ENCODE measurements at regions not wholly inside any gene's neighbourhood (a gene's known extent, or its start where the extent isn't known, plus 50 kb on each side); places are given as distances from the start of the nearest gene placed in this dataset.

- Mint-ChIP-seq H3K4me3 (peak overlapping the region; percentile 82), H3K4me1 (peaks cover 84% of the 10 kb centered on the region), H3K9me3 (peaks cover 6% of the 10 kb centered on the region), H3K36me3 (peaks cover 10% of the 10 kb centered on the region), H3K27me3 (no peaks in the 10 kb centered on the region), H3K27ac (peak overlapping the region; percentile 97)
Measured at GRCh38 chr2:181140414-181140813, 160.0 kb downstream of the UBE2E3 start.

DNA sequence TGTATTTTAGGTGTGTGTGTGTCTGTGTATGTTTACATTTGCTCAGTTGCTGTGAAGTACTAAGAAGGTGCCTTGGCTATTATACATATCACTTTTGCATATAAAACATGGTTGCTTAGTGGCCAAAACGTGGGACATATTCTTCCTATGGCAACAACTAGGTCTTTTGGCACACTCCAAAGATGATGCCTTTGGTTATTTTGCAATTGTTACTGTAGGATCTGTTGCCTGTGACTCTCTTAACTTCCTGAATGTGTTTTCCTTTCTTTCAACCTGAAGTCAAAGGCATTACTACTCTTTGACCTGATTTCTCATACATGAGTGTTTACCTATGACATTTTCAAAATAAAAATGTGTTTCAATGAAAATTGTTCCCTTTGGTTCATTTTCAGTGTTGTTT lies 160.5 kb downstream of the UBE2E3 start:
- Mint-ChIP-seq H3K27me3 (no peaks in the 10 kb centered on the region), H3K36me3 (peaks cover 5% of the 10 kb centered on the region), H3K4me3 (peak overlapping the region; percentile 82), H3K4me1 (peaks cover 84% of the 10 kb centered on the region), H3K27ac (peak overlapping the region; percentile 97), H3K9me3 (peaks cover 3% of the 10 kb centered on the region)

GRCh38 chr2:181141676-181142075 lies 161.3 kb downstream of the UBE2E3 start:
- Mint-ChIP-seq H3K27ac (peak overlapping the region; percentile 97), H3K9me3 (no peaks in the 10 kb centered on the region), H3K36me3 (peaks cover 2% of the 10 kb centered on the region), H3K4me3 (peak overlapping the region; percentile 82), H3K4me1 (peaks cover 84% of the 10 kb centered on the region), H3K27me3 (no peaks in the 10 kb centered on the region)

- Mint-ChIP-seq H3K27me3 (no peaks in the 10 kb centered on the region), H3K4me1 (peaks cover 78% of the 10 kb centered on the region), H3K27ac (peak overlapping the region; percentile 99), H3K36me3 (no peaks in the 10 kb centered on the region), H3K9me3 (no peaks in the 10 kb centered on the region), H3K4me3 (peak overlapping the region; percentile 82)
Measured at GRCh38 chr2:181142514-181142913, 162.1 kb downstream of the UBE2E3 start.

GRCh38 chr2:181143790-181144300 lies 163.4 kb downstream of the UBE2E3 start:
- no peaks in the 10 kb centered on the region for H3K9me3 Mint-ChIP-seq
- no peaks in the 10 kb centered on the region for H3K27me3 Mint-ChIP-seq
- H3K27ac Mint-ChIP-seq, result peak overlapping the region; percentile 92
- peak overlapping the region; percentile 65 for H3K4me3 Mint-ChIP-seq
- peaks cover 83% of the 10 kb centered on the region for H3K4me1 Mint-ChIP-seq
- no peaks in the 10 kb centered on the region for H3K36me3 Mint-ChIP-seq

- H3K4me1 Mint-ChIP-seq, result peaks cover 81% of the 10 kb centered on the region
- no peaks in the 10 kb centered on the region for H3K27me3 Mint-ChIP-seq
- peak overlapping the region; percentile 61 for H3K27ac Mint-ChIP-seq
- H3K9me3 Mint-ChIP-seq, result no peaks in the 10 kb centered on the region
- H3K36me3 Mint-ChIP-seq, result no peaks in the 10 kb centered on the region
- no peak overlapping the region for H3K4me3 Mint-ChIP-seq
Measured at GRCh38 chr2:181145645-181146044, 165.2 kb downstream of the UBE2E3 start.

DNA sequence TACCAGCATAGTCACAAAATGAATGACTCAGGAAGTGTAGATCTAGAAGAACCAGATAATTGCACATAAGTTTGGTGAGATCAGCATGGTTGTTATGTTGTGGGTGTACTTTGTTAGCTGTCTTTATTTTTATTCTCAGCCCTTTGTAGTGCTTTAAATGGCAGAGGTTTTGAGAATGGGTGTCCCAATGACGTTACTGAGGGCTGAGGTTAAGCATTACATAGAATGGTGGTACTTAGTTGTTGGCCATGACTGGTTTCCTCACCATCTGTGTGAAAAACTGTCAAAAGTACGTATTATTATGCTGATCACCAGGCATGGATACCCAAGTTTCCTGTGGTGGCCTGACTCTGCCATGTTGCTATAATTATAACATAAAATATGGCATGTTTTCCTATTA lies 165.8 kb downstream of the UBE2E3 start:
- Mint-ChIP-seq H3K9me3 (no peaks in the 10 kb centered on the region), H3K36me3 (no peaks in the 10 kb centered on the region), H3K27me3 (no peaks in the 10 kb centered on the region), H3K4me3 (no peak overlapping the region), H3K4me1 (peaks cover 79% of the 10 kb centered on the region), H3K27ac (peak overlapping the region; percentile 15)

DNA sequence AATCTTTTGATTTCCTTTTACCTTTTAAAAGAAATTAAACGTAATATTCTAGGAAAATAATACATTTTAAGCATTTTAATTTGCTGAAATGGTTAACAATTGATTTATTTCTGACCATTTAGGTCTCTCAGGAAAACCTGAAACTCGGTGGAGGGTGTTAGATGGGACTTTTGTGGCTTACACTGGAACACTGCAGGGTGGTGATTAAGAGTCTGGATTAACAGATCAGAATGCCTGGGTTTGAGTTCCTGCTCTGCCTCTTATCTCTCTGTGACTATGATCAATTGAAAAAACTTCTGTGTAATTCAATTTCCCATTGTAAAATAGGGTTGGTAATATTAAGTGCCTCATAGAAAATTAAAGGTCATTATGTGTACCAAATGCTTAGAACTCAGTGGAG lies 168.7 kb downstream of the UBE2E3 start:
- no peaks in the 10 kb centered on the region for H3K27me3 Mint-ChIP-seq
- H3K36me3 Mint-ChIP-seq, result no peaks in the 10 kb centered on the region
- no peaks in the 10 kb centered on the region for H3K9me3 Mint-ChIP-seq
- H3K4me3 Mint-ChIP-seq, result no peak overlapping the region
- peaks cover 82% of the 10 kb centered on the region for H3K4me1 Mint-ChIP-seq
- peak overlapping the region; percentile 36 for H3K27ac Mint-ChIP-seq

DNA sequence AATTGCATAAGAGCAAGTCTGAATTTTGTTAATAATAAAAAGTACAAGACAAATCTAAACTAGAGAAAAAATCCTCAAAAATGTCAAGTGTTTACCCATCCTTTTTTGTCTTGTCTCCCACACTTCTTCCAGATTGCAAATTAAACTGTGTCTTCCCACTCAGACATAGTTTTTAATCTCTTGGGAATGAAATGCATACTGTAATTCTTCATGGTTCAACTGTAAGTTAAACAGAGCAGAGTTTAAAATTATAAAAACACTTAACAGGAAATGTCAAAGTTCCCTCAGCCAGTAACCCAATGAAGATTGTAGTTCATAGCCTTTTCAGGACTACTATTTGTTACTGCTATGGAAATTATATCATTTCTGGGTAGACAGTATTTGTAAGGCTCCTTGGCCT lies 171.8 kb downstream of the UBE2E3 start:
- peaks cover 69% of the 10 kb centered on the region for H3K4me1 Mint-ChIP-seq
- H3K9me3 Mint-ChIP-seq, result peaks cover 5% of the 10 kb centered on the region
- no peaks in the 10 kb centered on the region for H3K27me3 Mint-ChIP-seq
- H3K36me3 Mint-ChIP-seq, result peaks cover 7% of the 10 kb centered on the region
- peak overlapping the region; percentile 95 for H3K27ac Mint-ChIP-seq
- peak overlapping the region; percentile 6 for H3K4me3 Mint-ChIP-seq

DNA sequence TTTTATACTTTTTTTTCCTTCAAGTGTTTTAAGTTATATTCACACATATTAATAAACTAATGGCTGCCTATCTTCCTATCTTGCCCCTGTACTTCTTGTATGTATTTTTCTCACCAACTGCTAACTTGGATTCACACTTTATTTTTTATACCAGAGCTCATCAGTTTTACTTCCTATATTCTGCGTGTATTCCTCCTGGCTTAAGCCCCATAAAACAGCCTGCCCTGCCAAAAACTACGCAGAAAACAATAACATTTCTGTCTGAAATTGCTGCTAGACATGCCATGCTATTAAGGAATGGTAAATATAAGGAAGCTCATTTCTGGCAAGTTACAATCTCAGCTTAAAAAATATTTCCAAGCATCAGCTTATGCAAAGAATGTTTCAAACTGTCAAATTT lies 172.3 kb downstream of the UBE2E3 start:
- peak overlapping the region; percentile 57 for H3K4me3 Mint-ChIP-seq

DNA sequence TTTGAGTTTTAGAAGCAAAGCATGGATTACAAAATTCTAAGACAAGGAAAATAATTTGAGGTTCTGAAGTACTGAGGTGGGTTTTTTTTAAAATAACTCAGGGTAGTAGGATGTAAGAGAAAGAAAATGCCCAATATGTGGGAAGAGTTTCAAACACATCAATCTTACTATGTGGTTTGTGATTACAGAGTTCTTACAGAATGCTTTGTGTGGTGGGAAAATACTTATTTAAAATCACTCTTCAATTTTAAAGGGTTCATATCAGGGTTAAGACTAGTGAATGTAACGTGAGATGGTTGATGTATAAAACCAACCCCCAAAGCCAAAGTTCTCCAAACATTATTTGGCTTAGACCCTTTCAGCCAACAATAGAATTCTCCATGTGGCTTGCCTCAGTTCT lies 173.5 kb downstream of the UBE2E3 start:
- peak overlapping the region; percentile 8 for H3K27ac Mint-ChIP-seq
- peak overlapping the region; percentile 30 for H3K4me3 Mint-ChIP-seq
- H3K27me3 Mint-ChIP-seq, result no peaks in the 10 kb centered on the region
- peaks cover 60% of the 10 kb centered on the region for H3K4me1 Mint-ChIP-seq
- H3K36me3 Mint-ChIP-seq, result peaks cover 12% of the 10 kb centered on the region
- peaks cover 10% of the 10 kb centered on the region for H3K9me3 Mint-ChIP-seq

More for the DNA sequence above, 172.3 kb downstream of the UBE2E3 start:
- Mint-ChIP-seq H3K36me3 (peaks cover 7% of the 10 kb centered on the region), H3K27ac (peak overlapping the region; percentile 95), H3K4me1 (peaks cover 64% of the 10 kb centered on the region), H3K27me3 (no peaks in the 10 kb centered on the region), H3K9me3 (peaks cover 5% of the 10 kb centered on the region)

GRCh38 chr2:181157326-181157725 lies 176.9 kb downstream of the UBE2E3 start:
- H3K4me1 Mint-ChIP-seq, result peaks cover 44% of the 10 kb centered on the region
- H3K36me3 Mint-ChIP-seq, result peaks cover 20% of the 10 kb centered on the region
- H3K27me3 Mint-ChIP-seq, result no peaks in the 10 kb centered on the region
- H3K27ac Mint-ChIP-seq, result no peak overlapping the region
- H3K4me3 Mint-ChIP-seq, result no peak overlapping the region
- peaks cover 15% of the 10 kb centered on the region for H3K9me3 Mint-ChIP-seq

DNA sequence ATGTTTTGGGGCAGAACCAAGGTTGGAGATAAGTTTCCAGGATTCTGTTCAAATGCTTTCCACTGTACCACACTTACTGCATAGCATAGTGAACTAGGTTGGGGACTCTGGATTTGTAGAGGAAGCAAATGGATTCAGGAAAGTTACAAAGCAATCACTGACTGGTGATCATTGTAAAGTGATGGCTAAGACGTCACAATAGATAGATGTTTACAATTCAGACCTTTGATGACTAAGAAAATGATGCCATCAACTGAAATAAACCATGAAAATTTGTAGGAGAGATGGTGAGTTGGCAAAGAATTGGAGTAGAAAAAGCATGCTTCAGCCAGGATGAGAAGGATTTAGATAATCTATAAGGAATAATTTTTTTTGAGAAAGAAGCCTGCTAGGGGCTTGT lies 178.0 kb downstream of the UBE2E3 start:
- Mint-ChIP-seq H3K36me3 (peaks cover 20% of the 10 kb centered on the region), H3K9me3 (peaks cover 15% of the 10 kb centered on the region), H3K4me3 (no peak overlapping the region)

GRCh38 chr2:181161615-181162014 lies 181.2 kb downstream of the UBE2E3 start:
- Mint-ChIP-seq H3K4me1 (peaks cover 59% of the 10 kb centered on the region), H3K27me3 (no peaks in the 10 kb centered on the region), H3K9me3 (peaks cover 13% of the 10 kb centered on the region), H3K4me3 (no peak overlapping the region), H3K36me3 (peaks cover 18% of the 10 kb centered on the region), H3K27ac (no peak overlapping the region)

More for the DNA sequence above, 178.0 kb downstream of the UBE2E3 start:
- peaks cover 39% of the 10 kb centered on the region for H3K4me1 Mint-ChIP-seq
- no peaks in the 10 kb centered on the region for H3K27me3 Mint-ChIP-seq
- no peak overlapping the region for H3K27ac Mint-ChIP-seq

GRCh38 chr2:181163139-181163538 lies 182.7 kb downstream of the UBE2E3 start:
- H3K27me3 Mint-ChIP-seq, result no peaks in the 10 kb centered on the region
- H3K9me3 Mint-ChIP-seq, result peaks cover 21% of the 10 kb centered on the region
- peak overlapping the region; percentile 42 for H3K27ac Mint-ChIP-seq
- peaks cover 61% of the 10 kb centered on the region for H3K4me1 Mint-ChIP-seq
- H3K4me3 Mint-ChIP-seq, result peak overlapping the region; percentile 35
- H3K36me3 Mint-ChIP-seq, result peaks cover 25% of the 10 kb centered on the region

- H3K4me3 Mint-ChIP-seq, result peak overlapping the region; percentile 35
- peaks cover 18% of the 10 kb centered on the region for H3K9me3 Mint-ChIP-seq
- no peak overlapping the region for H3K27ac Mint-ChIP-seq
- peaks cover 55% of the 10 kb centered on the region for H3K4me1 Mint-ChIP-seq
- peaks cover 24% of the 10 kb centered on the region for H3K36me3 Mint-ChIP-seq
- H3K27me3 Mint-ChIP-seq, result no peaks in the 10 kb centered on the region
Measured at GRCh38 chr2:181163691-181164090, 183.3 kb downstream of the UBE2E3 start.

GRCh38 chr2:181164699-181165098 lies 184.3 kb downstream of the UBE2E3 start:
- peaks cover 18% of the 10 kb centered on the region for H3K9me3 Mint-ChIP-seq
- H3K27me3 Mint-ChIP-seq, result no peaks in the 10 kb centered on the region
- peaks cover 58% of the 10 kb centered on the region for H3K4me1 Mint-ChIP-seq
- peak overlapping the region; percentile 84 for H3K27ac Mint-ChIP-seq
- H3K4me3 Mint-ChIP-seq, result peak overlapping the region; percentile 83
- peaks cover 21% of the 10 kb centered on the region for H3K36me3 Mint-ChIP-seq
